CD4-positive, alpha-beta T cell treated with Interleukin-1 beta for 1 hour (primary cell): ENCODE measurements at regions not wholly inside any gene's neighbourhood (a gene's known extent, or its start where the extent isn't known, plus 50 kb on each side); places are given as distances from the start of the nearest gene placed in this dataset.

Experiments
- DNase-seq, 2 donors: peaks; one replicate each; pipeline ENCODE4 v3.0.0-alpha.2; 2020 to 2022

DNA sequence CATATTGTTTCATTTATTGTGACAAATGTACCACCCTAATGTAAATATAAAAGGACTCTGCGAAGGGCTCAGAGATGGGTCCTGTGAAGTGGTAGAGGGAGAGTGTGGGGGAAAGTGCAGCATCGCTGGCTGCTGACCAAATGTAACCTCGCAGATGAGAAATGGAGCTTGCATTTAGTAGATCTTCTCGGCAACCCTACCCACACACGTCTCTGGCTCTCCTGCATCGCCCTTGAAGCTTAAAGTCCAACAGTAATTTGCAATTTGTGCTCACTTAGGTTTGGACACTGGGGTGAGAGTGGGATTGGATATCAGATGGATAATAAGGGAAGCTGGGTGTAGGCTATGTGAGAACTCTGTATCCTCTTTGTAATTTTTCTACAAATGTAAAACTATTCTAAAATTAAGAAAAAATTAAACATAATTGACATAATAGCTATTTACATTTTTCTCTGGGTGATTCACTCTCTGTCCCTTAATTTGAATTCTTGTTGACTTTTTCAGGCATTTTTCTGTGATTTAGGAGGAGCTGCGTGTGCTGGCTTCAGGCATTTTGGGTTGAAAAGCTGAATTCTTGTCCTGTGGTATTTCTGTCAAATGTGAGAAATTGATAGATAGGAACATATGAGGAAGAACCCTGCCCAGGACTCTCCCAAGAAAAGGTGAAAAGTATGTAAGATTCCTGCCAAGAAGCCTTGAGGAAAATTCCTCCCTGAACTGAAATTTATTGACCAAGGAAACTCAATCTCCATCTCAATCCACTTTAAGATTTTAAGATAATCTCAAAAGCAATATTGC lies 524.7 kb upstream of the MCTP2 start:
- DNase-seq, result no peak

DNA sequence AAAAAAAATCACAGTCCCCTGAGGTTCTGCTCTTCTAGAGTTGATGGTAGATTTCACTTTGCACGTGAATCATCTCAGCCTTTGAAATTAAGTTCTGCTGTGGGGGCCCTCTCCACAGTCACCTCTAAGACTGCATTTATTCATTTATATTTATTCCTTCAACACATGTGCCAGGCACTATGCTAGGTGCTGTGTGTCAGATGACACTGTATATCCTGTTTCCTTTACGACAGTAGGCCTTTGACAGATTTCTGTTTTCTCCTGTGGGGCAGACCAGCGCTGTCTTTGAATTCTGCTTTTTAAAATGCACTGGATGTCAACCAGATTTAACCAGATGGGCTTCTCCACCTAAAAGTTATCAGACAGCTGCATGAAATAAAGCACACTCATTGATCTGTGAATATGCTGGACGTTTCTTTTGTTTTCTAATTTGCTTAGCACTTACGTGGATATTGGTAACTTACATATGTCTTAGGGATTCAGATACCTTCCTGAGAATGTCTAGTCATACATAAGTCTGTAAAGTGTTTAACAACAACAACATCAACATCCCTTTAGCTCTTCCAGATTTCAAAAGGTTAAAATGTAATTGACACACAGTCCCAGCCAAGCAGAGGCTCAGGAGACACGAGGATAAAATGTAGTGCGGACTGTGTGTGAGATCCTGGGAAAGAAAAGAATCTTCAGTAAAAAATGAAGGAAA lies 525.5 kb upstream of the MCTP2 start:
- DNase-seq, result no peak

DNA sequence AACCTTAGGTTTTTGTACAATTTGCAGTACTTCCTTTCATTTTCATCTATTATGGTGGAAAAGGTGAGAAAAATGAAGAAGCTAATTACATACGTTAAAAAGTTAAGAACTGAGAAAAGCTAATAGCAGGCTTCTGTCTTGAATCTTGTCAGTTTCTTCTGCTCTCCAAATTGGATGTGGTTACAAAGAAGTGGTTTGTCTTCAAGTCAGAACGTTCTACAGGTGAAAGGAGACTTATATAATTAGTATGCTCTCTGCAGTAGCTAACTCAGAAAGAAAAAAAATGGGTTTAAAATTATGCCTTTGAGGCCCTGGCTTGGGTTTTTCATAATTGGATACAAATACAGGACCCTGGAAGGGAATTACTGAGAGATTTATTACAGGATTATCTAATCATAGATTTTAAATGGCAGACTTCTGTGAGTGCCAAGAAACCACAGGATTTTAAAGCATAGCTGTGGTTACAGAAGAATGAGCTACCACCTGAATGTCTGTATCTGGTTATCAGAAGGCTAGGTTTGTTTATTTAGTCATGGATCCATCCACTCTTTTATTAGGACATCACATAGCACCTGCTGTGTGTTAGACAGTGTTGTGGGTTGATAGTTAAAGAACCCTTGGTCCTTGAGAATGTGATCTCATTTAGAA lies 528.1 kb upstream of the MCTP2 start:
- DNase-seq, result no peak

DNA sequence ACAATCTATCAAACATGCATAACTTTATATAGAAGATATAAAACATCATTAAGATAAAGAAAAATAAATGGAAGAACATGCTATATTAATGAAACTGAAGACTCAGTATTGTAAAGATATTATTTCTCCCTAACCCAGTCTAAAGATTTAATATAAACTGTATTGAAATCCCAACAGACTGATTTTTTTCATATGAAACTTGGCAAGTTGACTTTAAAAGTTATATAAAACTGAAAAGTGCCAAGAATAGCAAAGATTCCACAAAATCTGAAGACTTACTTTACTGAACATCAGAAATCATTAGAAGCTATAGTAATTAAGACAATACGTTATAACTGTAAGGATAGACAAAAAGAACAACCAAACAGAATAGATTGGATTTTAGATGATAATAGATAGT lies 531.3 kb upstream of the MCTP2 start:
- no peak for DNase-seq

DNA sequence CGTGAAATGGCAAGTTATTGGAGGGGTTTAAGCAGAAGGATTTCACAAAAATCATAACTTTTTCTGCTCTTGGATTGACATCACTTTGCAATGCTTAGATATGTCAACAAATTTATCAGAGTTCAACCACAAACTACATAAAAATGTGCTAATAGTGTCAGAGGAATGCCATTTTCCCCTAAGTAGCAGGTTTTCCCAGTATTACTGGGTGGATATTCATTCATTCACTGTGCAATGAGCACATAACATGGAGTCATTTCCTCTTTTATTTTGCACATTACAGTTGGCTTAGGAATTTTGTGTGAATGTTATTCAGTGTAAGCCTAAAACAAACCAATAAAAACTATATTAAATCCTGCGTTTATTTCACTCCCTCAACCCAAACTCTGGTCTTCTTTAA lies 537.3 kb upstream of the MCTP2 start:
- no peak for DNase-seq

DNA sequence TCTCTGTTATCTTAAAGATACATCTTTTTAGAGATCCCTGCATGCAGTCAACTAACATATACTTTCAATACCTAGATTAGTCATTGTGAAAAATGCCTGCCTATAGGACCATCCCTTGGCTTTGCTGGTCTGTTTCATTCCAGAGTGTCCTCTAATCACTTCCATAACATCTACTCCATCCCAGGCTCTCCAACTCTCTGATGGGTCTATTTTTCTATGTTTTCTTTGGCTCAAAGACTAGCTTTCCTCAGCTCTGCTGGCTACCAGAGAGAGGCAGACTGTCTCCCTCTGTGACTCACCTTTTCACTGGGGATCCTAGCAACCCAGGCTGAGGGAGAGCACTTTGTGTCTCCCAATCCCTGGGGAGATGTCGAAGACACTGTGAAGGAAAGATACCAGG lies 547.7 kb upstream of the MCTP2 start:
- no peak for DNase-seq

DNA sequence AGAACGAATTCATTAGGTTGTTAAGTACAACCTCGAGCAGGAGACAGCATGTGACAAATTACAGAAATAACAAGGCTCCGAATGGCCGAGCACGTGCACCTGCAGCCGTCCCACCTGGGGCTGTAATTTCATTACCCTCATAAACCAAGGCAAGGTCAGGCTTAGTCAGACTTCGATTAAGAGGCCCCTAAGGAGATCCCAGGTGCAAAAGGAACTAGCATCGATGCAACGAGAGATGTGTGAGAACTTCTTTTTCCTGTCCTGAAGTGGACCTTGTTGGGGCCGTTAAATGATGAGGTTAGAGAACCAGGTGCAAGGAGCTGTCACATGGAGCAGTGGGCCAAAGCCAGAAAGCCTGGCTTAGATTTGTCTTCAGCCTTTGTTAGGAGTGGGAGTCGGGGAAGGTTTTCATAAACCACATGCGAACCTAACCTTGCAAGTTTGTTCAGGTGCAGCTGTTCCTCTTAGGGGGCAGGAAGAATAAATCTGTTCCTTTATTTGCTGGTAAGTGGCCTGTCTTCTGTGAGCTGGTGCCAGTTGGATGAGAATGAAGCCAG lies 559.9 kb upstream of the MCTP2 start:
- DNase-seq, result no peak

DNA sequence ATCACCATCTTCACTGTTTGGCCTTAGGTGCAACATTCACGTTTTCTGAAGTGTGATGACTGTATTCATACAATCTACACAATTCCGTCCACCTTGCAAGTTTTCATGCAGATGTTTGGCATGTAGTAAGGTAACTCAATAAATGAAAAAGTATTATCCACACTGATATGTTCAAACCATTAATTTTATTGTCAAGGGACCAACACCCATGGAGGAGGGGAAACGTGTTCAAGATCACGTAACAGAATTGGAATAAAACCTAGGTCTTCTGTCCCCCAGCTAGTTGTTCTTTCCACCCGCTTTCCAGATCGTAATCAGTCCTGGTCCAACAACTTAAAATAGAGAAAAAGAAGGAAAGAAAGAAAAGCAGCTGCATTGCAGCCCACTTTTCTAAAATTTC lies 560.4 kb upstream of the MCTP2 start:
- DNase-seq, result no peak

DNA sequence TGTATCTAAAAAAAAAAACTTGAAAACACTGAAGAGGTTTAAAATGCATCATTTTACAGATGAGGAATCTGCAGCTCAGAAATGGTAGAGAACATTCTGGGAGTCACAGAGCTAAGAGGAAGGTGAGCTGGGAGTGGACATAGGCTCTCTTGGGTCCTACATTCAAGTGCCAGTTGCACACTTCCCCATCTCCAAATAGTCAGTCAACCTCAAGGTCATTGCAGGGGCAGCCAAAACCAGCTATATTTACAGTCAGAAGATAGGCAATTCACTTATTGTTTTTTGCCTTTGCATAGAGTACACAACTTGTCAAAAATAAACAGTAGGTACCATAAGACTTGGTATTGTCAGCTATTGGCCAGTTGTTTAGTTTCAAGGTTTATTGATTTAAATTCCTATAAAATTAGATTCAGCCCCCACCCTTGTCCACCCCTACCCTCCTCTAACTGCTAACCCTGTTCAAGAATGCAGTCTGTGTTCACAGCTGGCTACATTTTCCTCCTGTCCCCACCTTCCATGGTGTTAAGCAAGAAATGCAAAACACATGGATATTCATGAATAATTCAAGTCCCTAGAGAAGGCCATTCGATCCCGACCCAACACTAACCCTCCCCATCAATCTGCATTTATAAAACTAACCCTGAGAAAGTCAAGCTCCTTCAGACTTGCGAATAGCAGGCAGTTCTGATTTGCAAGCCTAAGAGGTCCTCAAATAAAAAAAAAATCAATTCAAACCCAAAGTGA lies 567.0 kb upstream of the MCTP2 start:
- no peak for DNase-seq

DNA sequence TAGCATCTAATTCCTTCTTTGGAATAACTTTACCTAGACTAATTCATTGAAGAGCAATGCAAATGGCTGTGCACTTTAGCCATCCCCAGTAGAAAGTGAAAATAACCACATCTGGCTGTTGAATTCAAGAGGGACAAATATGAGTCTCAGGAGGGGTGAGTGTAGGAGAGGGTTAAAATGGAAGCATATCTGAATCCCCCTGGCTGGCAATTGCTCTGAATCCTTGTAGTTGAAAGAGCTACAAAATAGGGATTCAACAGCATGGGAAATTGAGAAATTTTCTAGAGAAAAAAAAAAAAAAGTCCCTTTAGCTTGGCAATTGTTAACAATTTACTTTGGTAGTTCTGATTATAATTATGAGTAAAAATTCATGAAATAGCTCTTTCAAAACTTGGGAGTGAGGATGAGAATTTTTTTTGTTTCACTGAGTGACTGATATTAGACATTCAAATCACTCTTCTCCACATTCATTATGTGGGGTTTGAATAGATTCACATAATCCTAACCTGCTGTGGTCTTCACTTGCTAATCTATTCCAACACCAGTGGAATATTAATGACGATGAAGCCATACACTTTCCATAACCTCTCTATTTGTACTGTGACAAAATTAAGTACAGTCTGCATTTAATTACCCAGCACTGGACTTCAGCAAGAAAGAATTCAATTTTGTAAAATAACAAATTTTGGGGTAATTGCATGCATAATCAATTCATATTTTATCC lies 569.0 kb upstream of the MCTP2 start:
- no peak for DNase-seq

DNA sequence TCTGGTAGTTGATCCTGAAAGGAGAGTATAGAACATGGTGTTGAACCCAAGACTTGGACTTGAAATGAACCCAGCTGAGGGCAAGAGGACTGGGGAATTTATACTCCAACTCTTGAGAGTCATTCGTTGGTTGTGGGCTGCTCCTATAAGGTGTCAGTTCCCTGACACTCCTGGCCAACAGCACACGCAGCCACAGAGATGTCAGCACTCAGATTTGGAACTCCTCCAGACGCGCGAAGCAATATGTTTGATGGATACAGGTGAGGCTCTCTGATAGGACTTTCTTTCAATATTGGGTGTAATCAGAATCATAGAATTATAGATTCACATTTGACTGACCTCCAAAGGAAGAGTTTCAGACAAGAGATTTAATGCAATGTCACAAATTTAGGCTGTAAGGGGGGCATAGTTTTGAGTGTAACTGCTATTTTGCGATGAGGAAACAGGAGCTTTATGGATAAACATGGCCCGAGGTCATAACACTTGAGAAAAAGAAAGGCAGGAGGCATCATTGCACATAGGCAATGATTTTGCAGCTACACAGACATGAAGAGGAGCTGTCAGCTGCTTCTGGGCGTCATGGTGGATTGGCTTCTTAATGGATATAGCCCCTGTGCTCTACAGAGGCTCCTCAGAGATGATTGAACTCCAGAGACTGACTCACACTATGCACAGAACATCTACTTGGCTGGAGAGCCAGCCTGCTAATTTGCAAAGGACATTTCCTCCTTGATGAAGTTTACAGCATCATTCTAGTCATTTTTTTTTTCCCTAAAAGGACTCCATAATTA lies 569.2 kb upstream of the RGMA start:
- DNase-seq, result no peak

DNA sequence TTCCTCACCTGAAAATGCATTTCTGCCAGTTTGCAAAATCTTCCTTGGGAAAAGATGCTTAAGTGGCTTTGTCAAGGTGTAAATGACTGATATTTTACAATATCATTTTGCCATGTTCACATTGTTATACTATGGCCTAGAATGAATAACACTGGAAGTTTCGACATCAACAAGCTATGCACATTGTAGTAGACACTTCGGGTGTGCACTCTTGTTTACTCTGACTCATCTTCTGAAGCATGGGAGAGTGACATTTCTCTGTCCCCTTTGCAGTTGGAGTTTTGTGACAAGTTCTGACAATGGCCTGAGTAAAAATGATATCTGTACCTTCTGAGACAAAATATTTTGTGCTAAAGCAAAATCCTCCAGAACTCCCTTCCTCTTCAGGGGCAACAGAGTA lies 567.0 kb upstream of the RGMA start:
- no peak for DNase-seq

DNA sequence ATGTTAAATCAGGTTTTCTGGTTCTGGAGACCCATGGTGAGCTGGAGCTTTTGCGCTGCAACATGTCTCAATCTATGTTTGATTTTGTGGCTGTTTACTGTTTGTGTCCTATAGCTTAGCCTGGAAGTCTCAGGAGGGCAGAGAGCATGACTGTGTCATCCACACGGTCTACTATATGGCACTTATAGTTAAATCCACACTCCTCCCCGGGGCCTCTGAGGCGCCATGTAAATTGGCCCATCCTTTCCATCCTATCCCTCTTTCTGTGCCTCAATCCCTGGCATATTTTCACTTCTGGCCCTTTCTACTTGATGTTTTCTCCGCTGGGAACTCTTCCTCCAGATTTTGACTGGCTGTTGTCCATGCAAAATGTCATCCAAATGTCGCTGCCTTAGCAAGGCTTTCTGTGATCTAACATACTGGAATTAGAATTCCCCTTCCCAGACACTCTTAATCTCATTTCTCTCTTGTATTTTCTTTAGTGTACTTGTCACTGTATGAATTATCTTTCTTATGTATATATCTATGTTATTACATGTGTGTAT lies 560.8 kb upstream of the RGMA start:
- DNase-seq, result no peak

DNA sequence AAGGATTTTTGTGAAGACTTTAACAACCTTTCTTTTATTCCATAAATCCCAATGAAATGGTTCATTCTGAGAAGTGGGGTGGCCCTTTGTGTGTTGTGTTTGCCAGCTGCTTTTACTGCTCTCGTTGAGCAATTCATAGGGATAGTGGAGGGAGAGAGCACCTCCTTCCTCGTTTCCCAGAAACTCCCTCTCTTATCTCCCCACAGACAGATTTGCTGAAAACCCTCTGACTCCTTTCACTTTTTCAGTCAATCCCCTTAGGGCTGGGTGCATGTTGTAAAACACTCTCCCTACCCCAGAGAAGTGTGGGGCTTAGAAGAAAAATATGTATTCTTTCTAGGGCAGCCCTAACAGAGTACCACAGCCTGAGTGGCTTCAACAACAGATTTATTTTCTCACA lies 557.2 kb upstream of the RGMA start:
- DNase-seq, result no peak

DNA sequence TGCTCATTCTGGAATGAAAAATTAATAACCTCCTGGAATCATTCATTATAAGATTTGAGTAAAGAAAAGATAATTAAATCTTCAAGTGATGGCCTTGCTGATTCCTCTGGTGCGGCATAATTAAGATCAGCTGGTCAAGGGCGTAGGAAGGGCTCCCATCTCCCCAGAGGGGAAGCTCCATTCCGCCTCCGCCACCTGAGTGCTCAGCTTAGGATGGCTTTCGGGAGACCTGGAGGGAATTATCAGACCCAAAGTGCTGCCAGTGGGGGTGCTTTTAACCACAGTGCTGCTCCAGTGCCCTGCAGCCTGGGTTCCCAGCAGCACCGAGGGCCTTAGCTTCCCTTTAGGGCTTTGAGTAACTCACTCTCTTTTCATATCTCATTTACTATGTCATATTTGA lies 556.6 kb upstream of the RGMA start:
- no peak for DNase-seq

DNA sequence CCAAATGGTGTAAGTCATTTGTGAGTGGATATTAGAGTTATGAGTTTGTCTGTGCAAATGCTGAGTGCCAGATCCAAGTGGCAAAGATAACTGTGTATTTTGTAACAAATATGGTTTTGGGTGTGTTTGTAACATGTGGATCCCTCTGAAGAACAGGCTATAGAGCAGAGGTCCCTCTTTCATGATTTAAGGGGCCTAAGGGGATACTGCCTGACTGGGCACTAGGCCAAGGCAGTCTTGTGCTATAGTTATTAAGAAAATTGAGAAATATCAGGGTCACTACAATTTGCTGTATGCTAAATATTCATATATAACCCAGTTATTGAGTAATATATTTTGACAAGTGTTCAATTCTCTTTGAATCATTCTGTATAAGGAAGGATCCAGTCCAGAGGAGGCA lies 555.6 kb upstream of the RGMA start:
- no peak for DNase-seq

DNA sequence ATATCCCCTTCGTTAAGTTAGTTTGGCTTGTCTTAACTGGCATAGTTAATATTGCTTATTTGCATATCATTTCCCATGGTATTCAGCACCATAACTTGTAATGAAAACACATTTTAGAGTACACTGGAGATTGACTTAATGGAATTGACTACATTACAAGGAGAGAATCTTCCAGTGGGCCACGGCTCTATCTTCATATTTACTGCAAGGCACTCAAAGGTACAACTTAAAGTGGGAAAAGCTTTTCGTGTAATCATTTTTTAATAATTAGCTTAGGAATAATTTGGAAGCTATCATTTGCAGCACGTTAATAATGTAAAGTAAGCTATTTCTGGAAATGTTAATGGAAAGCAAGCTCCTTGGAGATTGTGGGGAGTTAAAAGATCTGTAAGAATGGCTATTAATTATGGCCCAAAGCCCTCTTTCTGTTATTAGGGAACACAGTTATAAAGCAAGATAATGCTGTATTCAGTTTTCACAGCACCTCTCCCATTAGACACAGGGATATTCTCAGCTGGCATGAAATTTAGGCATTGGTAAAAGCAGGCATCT lies 551.5 kb upstream of the RGMA start:
- DNase-seq, result no peak

DNA sequence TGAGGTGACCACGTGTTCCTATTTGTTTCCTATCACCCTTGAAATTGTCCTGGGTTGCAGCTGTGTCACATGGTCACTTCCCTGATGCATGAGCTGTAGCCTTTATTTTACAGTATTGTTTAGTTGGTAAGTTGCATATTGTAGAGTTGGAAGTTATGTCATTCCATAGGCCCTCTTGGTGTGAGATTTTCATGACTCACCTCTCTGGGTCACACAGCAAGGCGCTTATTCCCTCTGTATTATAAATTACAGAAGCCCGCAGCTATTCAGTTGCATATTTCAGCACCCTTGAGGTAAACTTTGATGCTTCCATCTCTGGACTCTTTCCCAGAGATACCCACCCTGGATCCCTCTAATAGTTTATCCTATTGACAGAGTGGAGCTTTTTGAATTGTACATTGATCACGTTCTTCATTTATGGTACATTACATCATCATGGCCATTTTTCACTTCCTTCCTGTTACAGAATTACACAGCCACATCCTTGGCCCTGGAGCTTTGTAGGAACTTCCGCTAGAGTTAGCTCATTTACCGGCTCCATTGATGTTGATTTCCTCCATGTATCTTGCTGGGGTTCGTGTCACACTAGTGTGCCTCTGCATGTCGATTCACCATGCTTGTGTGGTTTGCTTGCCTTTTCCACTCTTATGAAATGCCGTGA lies 543.1 kb upstream of the RGMA start:
- no peak for DNase-seq

DNA sequence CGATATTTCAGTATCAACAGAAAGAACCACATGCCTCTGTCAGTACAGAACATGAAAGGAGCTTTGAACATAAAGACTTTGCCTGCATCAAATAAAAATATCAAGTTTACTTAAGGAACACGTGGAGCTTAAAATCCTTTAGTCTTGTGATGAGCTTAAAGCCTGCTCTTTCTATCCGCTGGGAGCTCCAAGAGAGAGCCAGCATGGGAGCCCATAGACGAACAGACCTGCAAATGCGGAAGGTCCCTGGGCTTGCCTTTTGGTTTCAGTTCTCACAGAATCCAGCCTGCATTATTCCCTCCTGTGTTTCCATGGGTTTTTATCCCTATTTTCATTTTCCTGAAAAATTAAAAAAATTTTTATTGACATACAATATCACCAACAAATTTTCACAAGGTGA lies 530.6 kb upstream of the RGMA start:
- DNase-seq, result no peak

DNA sequence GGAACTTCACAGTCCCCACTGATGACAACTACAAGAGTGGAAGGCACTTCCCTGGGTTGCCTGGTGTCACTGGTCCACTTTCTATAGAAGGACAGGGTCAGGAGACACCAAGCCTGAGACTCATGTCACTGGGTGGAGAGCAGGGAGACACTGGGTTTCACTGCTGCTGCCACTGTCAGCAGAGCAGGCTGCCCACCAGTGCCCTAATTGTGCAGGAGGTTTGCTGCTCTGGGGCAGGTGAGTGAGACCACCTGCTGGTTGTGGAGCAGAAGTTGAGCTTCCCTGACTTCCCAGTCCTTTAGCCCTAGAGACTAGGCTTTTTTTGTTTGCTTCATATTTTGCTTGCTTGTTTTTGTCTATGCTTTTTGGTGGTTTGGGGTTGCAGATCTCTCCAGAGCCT lies 528.4 kb upstream of the RGMA start:
- DNase-seq, result no peak
